Neutrophil (primary cell): ENCODE measurements at regions not wholly inside any gene's neighbourhood (a gene's known extent, or its start where the extent isn't known, plus 50 kb on each side); places are given as distances from the start of the nearest gene placed in this dataset.

Experiments
- H3K27ac ChIP-seq: fragments of 200-600 bp; sonication (generic); 2 replicates; pipeline ENCODE4 v1.5.1; 2016; ENCODE audit warnings: mild to moderate bottlenecking, moderate library complexity
- H3K27me3 ChIP-seq: fragments of 200-600 bp; sonication (generic); 2 replicates; pipeline ENCODE4 v1.6.0; 2016; ENCODE audit warnings: mild to moderate bottlenecking
- H3K36me3 ChIP-seq: fragments of 200-600 bp; sonication (generic); 2 replicates; pipeline ENCODE4 v1.5.1; 2017
- H3K4me1 ChIP-seq, 2 experiments: fragments of 200-600 bp in 1 of 2; sonication (generic) in 1 of 2; 1 replicate in 1 of 2; 2 replicates in 1 of 2; pipeline versions ENCODE4 v1.5.1 to v1.6.1; 2013 to 2016; ENCODE audit warnings: low read depth in 1 of 2, low read length in 1 of 2, mild to moderate bottlenecking in 1 of 2, moderate library complexity in 1 of 2; ENCODE audit not compliant: control insufficient read depth in 1 of 2, insufficient read depth in 1 of 2
- H3K4me3 ChIP-seq, 2 experiments: fragments of 200-600 bp in 1 of 2; sonication (generic) in 1 of 2; 1 replicate in 1 of 2; 2 replicates in 1 of 2; pipeline ENCODE4 v1.5.1; 2013 to 2016; ENCODE audit warnings: low read depth in 1 of 2, low read length in 1 of 2, mild to moderate bottlenecking in 1 of 2, moderate library complexity in 1 of 2
- H3K9me3 ChIP-seq: fragments of 200-600 bp; sonication (generic); 2 replicates; pipeline ENCODE4 v1.5.1; 2016
- TF ChIP-seq, protein P1 (sequence below): fragments of 200-600 bp; sonication (generic); IDR thresholded peaks from 2 replicates; pipeline ENCODE4 v1.5.1; 2016; ENCODE audit warnings: antibody characterized with exemption

DNA sequence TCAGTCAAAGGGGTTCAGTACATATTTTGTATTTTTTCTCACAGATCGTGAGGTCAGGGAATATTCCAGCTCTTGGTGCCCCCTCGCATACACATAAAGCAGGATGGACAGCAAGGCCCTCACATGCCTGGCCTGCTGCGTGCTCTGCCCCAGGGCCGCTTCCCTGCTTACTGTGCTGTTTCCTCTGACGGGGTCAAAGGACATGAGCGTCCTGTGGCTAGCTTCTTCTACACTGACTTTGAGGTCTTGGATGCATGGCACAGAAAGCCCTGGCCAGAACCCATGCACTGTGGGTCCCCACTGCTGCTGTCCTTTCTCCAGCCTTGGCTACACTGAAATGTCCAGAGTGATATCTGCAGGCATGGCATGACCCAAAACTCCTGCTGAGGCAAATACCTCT lies 92.5 kb upstream of the GGTLC1 start:
- Histone ChIP-seq H3K27ac (no peak overlapping the region), H3K4me3 (no peak overlapping the region), H3K36me3 (no peaks in the 10 kb centered on the region), H3K27me3 (no peaks in the 10 kb centered on the region), H3K4me1 (no peaks in the 10 kb centered on the region), H3K9me3 (no peaks in the 10 kb centered on the region)
- TF ChIP-seq, protein P1, sequence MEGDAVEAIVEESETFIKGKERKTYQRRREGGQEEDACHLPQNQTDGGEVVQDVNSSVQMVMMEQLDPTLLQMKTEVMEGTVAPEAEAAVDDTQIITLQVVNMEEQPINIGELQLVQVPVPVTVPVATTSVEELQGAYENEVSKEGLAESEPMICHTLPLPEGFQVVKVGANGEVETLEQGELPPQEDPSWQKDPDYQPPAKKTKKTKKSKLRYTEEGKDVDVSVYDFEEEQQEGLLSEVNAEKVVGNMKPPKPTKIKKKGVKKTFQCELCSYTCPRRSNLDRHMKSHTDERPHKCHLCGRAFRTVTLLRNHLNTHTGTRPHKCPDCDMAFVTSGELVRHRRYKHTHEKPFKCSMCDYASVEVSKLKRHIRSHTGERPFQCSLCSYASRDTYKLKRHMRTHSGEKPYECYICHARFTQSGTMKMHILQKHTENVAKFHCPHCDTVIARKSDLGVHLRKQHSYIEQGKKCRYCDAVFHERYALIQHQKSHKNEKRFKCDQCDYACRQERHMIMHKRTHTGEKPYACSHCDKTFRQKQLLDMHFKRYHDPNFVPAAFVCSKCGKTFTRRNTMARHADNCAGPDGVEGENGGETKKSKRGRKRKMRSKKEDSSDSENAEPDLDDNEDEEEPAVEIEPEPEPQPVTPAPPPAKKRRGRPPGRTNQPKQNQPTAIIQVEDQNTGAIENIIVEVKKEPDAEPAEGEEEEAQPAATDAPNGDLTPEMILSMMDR, result no peak

DNA sequence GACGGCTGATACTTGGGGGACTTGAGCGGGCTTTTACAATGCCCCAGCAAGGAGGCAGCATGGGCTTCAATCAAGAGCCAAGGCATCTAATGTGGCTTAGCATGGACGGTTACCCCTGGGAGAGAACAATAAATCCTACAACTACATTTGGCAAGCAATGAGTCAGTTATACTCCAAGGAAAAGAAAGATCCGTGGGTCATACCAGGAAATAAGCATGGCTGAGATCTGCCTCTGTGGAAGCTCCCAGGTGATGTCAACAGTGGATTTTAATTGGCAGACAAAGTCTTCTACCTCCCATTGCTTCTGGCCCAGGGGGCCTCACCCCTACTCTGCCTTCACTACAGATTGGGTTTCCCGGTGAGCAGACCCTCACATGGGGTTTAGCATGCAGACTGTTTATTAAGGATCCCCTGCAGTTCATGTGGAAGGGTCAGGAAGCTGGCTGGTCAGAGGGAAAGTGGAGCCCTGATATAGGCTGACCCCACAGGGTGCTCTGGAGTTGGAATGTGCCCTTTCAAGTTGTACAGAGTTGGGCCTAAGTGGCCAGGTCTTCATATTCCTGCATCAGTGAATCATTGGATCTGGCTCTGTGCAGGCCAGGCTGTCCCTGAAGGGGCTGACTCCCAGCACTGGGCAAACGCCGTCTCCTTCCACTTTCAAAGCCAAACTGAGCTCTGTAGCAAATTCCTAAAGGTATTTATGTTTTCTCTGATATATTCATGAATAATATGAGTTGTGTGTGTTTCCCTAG lies 91.3 kb upstream of the GGTLC1 start:
- H3K4me3 ChIP-seq, result no peak overlapping the region
- TF ChIP-seq, protein P1, result no peak
- no peaks in the 10 kb centered on the region for H3K4me1 ChIP-seq
- H3K9me3 ChIP-seq, result no peaks in the 10 kb centered on the region
- H3K27ac ChIP-seq, result no peak overlapping the region
- H3K27me3 ChIP-seq, result no peaks in the 10 kb centered on the region
- H3K36me3 ChIP-seq, result no peaks in the 10 kb centered on the region

DNA sequence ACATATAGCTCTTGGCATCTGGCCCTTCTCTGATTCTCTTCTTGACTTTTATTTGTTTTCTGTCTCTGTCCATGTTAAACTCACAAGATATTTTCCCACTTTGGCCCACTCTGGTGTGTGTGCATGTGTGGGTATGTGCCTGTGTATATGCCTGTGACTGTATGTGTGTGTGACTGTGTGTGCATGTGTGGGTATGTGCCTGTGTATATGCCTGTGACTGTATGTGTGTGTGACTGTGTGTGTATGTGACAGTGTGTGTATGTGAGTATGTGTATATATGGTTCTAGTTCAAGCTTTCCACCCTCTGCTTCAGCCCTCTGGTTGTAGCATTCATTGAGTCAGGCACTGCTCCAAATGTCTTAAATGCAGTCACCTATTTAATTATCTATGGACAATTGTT lies 88.6 kb upstream of the GGTLC1 start:
- Histone ChIP-seq H3K4me1 (no peaks in the 10 kb centered on the region), H3K9me3 (no peaks in the 10 kb centered on the region), H3K27me3 (no peaks in the 10 kb centered on the region), H3K27ac (no peak overlapping the region), H3K4me3 (no peak overlapping the region), H3K36me3 (no peaks in the 10 kb centered on the region)
- TF ChIP-seq, protein P1, result no peak

DNA sequence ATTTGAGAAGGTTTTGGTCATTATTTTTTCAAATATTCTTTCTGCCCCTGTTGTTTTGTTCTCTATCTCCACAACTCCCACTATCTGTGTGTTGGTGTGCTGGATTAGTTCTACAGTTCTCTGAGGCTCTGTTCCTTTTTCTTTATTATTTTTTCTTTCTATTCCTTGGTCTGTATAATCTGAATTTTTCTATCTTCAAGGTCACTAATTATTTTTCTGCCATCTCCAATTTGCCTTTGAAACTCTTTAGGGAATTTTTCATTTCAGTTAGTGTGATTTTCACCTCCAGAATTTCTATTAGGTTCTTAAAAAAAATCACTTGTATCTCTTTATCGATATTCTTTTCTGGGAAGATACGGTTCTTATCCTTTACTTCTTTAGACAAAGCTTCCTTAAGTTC lies 82.1 kb upstream of the GGTLC1 start:
- TF ChIP-seq, protein P1, result no peak

DNA sequence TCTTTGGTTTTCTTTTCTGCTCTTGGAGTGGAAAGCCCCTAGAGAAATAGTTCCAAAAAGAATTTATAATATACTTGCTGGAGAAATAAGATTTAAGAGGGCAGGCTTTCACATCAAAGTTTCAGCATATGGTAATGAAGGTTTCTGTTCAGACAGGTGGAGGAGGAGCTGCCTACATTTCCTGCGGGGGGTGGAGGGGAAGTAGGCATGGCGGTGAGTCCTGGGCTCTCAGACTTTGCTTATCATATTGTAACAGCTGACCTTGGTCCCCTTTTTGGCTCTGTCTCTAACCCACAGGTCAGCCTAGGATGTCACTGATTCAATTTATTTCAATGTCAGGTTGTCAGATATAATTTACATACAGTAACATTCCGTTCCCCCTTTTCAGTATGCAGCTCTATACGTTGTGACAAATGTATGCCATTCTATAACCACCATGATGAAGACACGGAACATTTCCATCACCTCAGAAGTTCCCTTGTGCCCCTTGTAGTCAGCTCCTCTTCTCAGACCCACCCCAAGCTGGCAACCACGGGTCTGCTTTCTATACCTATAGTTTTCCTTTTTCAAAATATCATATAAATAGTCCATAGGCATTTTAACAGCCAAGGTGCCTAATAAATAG lies 77.6 kb upstream of the GGTLC1 start:
- H3K27me3 ChIP-seq, result no peaks in the 10 kb centered on the region
- H3K4me3 ChIP-seq, result no peak overlapping the region
- no peaks in the 10 kb centered on the region for H3K9me3 ChIP-seq
- H3K36me3 ChIP-seq, result no peaks in the 10 kb centered on the region
- TF ChIP-seq, protein P1, result no peak
- H3K4me1 ChIP-seq, result no peaks in the 10 kb centered on the region
- no peak overlapping the region for H3K27ac ChIP-seq

More for the DNA sequence above, 82.1 kb upstream of the GGTLC1 start:
- Histone ChIP-seq H3K36me3 (no peaks in the 10 kb centered on the region), H3K4me3 (no peak overlapping the region), H3K4me1 (no peaks in the 10 kb centered on the region), H3K9me3 (no peaks in the 10 kb centered on the region), H3K27me3 (no peaks in the 10 kb centered on the region), H3K27ac (no peak overlapping the region)
